Effector CD8-positive, alpha-beta T cell (primary cell): ENCODE measurements at regions not wholly inside any gene's neighbourhood (a gene's known extent, or its start where the extent isn't known, plus 50 kb on each side); places are given as distances from the start of the nearest gene placed in this dataset.
"Not testable (repeated sequence)": the region's sequence is repeated elsewhere in the genome, so short reads cannot be mapped to it uniquely, and the experiment has no call there.

Experiments
- DNase-seq: peaks from one replicate; lab custom pipeline; 2025; lab: John Stamatoyannopoulos, UW

GRCh38 chr1:29801003-29801402, 564.7 kb downstream of the PTPRU start:
- no peak for DNase-seq

GRCh38 chr1:29800522-29800956, 564.2 kb downstream of the PTPRU start:
- DNase-seq = no peak

- no peak for DNase-seq
Observed at GRCh38 chr1:29800120-29800519, 563.8 kb downstream of the PTPRU start.

GRCh38 chr1:29798699-29799566, 562.6 kb downstream of the PTPRU start:
- no peak for DNase-seq

- not testable (repeated sequence) for DNase-seq
Observed at GRCh38 chr1:29797125-29797524, 560.8 kb downstream of the PTPRU start.

- DNase-seq = not testable (repeated sequence)
Observed at GRCh38 chr1:29795965-29796364, 559.6 kb downstream of the PTPRU start.

- DNase-seq = no peak
Observed at GRCh38 chr1:29793653-29794348, 557.5 kb downstream of the PTPRU start.

- no peak for DNase-seq
Observed at GRCh38 chr1:29793101-29793546, 556.8 kb downstream of the PTPRU start.

GRCh38 chr1:29789910-29790247, 553.6 kb downstream of the PTPRU start:
- DNase-seq = no peak

GRCh38 chr1:29789221-29789909, 553.0 kb downstream of the PTPRU start:
- DNase-seq = no peak

GRCh38 chr1:29786791-29787732, 550.7 kb downstream of the PTPRU start:
- no peak for DNase-seq

GRCh38 chr1:29786195-29786594, 549.9 kb downstream of the PTPRU start:
- no peak for DNase-seq

GRCh38 chr1:29785554-29785953, 549.2 kb downstream of the PTPRU start:
- DNase-seq = no peak

- no peak for DNase-seq
Observed at GRCh38 chr1:29785137-29785527, 548.8 kb downstream of the PTPRU start.

GRCh38 chr1:29784276-29785136, 548.2 kb downstream of the PTPRU start:
- DNase-seq = no peak

GRCh38 chr1:29783508-29784275, 547.4 kb downstream of the PTPRU start:
- DNase-seq = no peak

- DNase-seq = no peak
Observed at GRCh38 chr1:29782846-29783507, 546.7 kb downstream of the PTPRU start.

- DNase-seq = no peak
Observed at GRCh38 chr1:29779146-29779545, 542.8 kb downstream of the PTPRU start.

GRCh38 chr1:29777522-29777921, 541.2 kb downstream of the PTPRU start:
- no peak for DNase-seq
